Common myeloid progenitor, CD34-positive (primary cell): ENCODE measurements at regions not wholly inside any gene's neighbourhood (a gene's known extent, or its start where the extent isn't known, plus 50 kb on each side); places are given as distances from the start of the nearest gene placed in this dataset.

Source experiments
- CTCF ChIA-PET: fragments of 350-600 bp; sonication (Branson Sonifier 250); formaldehyde crosslinking; loops from one replicate; lab custom pipeline; 2021; ENCODE audit warnings: antibody characterized with exemption; lab: Charles Lee
- POLR2A ChIA-PET: fragments of 350-600 bp; sonication (Branson Sonifier 250); formaldehyde crosslinking; loops from one replicate; lab custom pipeline; 2021; ENCODE audit warnings: antibody characterized with exemption; lab: Charles Lee
- DNase-seq, 3 donors: peaks; one replicate each; pipeline versions ENCODE4 v3.0.0 to v3.0.0-alpha.2; 2013
- H3K27ac ChIP-seq, 2 experiments: 1 replicate in 1 of 2; 2 replicates in 1 of 2; pipeline ENCODE4 v1.7.0; 2013; ENCODE audit warnings: inconsistent platforms in 2 of 2, low read length in 2 of 2, mild to moderate bottlenecking in 2 of 2, low read depth in 1 of 2, moderate library complexity in 1 of 2; ENCODE audit not compliant: severe bottlenecking in 2 of 2, insufficient read depth in 1 of 2, poor library complexity in 1 of 2
- H3K27me3 ChIP-seq, 5 experiments: replicated peaks in 2 of 5; 1 replicate in 3 of 5; 2 replicates in 2 of 5; pipeline versions ENCODE4 v1.6.1 to v1.7.0; 2013; ENCODE audit warnings: low read length in 4 of 5, mild to moderate bottlenecking in 2 of 5, moderate library complexity in 2 of 5, inconsistent platforms in 1 of 5; ENCODE audit not compliant: insufficient read depth in 5 of 5, control insufficient read depth in 4 of 5
- H3K36me3 ChIP-seq, 4 experiments: 1 replicate in 2 of 4; 2 replicates in 2 of 4; pipeline versions ENCODE4 v1.6.1 to v1.7.0; 2013; ENCODE audit warnings: low read length in 3 of 4, control low read depth in 1 of 4, mild to moderate bottlenecking in 1 of 4; ENCODE audit not compliant: control insufficient read depth in 4 of 4, insufficient read depth in 4 of 4
- H3K4me1 ChIP-seq, 4 experiments: 1 replicate in 3 of 4; 2 replicates in 1 of 4; pipeline versions ENCODE4 v1.6.1 to v1.7.1; 2013; ENCODE audit warnings: low read length in 3 of 4, mild to moderate bottlenecking in 3 of 4, control low read depth in 1 of 4, inconsistent platforms in 1 of 4, moderate library complexity in 1 of 4; ENCODE audit not compliant: control insufficient read depth in 4 of 4, insufficient read depth in 4 of 4; ENCODE audit errors: control extremely low read depth in 1 of 4
- H3K4me3 ChIP-seq, 7 experiments: 1 replicate in 4 of 7; 2 replicates in 3 of 7; pipeline versions ENCODE4 v1.5.1 to v1.7.0; 2013; ENCODE audit warnings: mild to moderate bottlenecking in 7 of 7, low read length in 6 of 7, moderate library complexity in 6 of 7, inconsistent platforms in 2 of 7, low read depth in 2 of 7, control low read depth in 1 of 7; ENCODE audit not compliant: insufficient read depth in 4 of 7, control insufficient read depth in 1 of 7; ENCODE audit errors: extremely low read depth in 1 of 7
- H3K9me3 ChIP-seq, 5 experiments: 1 replicate in 4 of 5; 2 replicates in 1 of 5; pipeline versions ENCODE4 v1.6.1 to v1.7.1; 2013; ENCODE audit warnings: low read length in 4 of 5, mild to moderate bottlenecking in 2 of 5, inconsistent platforms in 1 of 5, low read depth in 1 of 5, moderate library complexity in 1 of 5; ENCODE audit not compliant: control insufficient read depth in 4 of 5, insufficient read depth in 2 of 5; ENCODE audit errors: control extremely low read depth in 1 of 5
- WGBS: methylation state at CpG from one replicate; pipeline ENCODE4 v1.1.5; 2013; ENCODE audit not compliant: insufficient coverage; 5-methylcytosine and 5-hydroxymethylcytosine counted together

DNA sequence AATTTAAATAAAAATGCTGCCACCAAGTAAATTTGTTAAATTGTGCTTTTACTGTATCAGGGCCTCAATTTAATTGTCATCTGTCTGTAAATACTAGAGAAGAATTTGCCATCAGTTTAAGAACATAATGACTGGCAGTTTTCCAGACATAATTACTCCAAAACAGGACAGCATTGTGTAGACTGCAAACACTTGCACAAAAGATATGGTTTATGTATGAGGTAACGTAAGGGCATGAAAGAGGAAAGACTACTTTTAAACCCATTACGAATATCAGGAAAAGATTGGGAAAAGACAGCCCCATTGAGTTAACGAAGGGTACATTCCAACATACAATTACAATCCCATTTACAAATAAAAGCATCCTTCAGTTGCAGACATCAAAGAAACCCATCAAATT, 59.8 kb upstream of the KRR1 start:
- CTCF ChIA-PET: no interaction called here
- WGBS: no CpG with 5 or more reads among the region's 3 CpGs
- DNase-seq: no peak
- H3K36me3 ChIP-seq: no peaks in the 10 kb centered on the region
- H3K4me1 ChIP-seq: no peaks in the 10 kb centered on the region
- H3K9me3 ChIP-seq: peaks cover 0 to 1% (median 0%) of the 10 kb centered on the region in 5 experiments
- H3K27me3 ChIP-seq: no peaks in the 10 kb centered on the region
- POLR2A ChIA-PET: no interaction called here
- no peak overlapping the region for H3K27ac ChIP-seq
- no peak overlapping the region for H3K4me3 ChIP-seq

- H3K4me1 ChIP-seq: no peaks in the 10 kb centered on the region
- H3K4me3 ChIP-seq: no peak overlapping the region
- no peaks in the 10 kb centered on the region for H3K27me3 ChIP-seq
- DNase-seq: no peak
- H3K27ac ChIP-seq: no peak overlapping the region
- WGBS: 100% methylated on average over 2 of the region's 3 CpGs
- CTCF ChIA-PET: no interaction called here
- H3K36me3 ChIP-seq: no peaks in the 10 kb centered on the region
- H3K9me3 ChIP-seq: peaks cover 0 to 1% (median 0%) of the 10 kb centered on the region in 5 experiments
- POLR2A ChIA-PET: no interaction called here
Measured at GRCh38 chr12:75568801-75569200, 57.4 kb upstream of the KRR1 start.

GRCh38 chr12:75568393-75568792, 57.0 kb upstream of the KRR1 start:
- Histone ChIP-seq H3K36me3 (no peaks in the 10 kb centered on the region), H3K4me1 (no peaks in the 10 kb centered on the region), H3K27me3 (no peaks in the 10 kb centered on the region), H3K4me3 (no peak overlapping the region), H3K27ac (no peak overlapping the region), H3K9me3 (peaks cover 0 to 1% (median 0%) of the 10 kb centered on the region in 5 experiments)
- ChIA-PET CTCF (interaction anchor here (0.9 kb wide), 1 partner anchor 12 kb away, joined by 3 read pairs; no protein-coding TSS in a partner anchor), POLR2A (interaction anchor here (0.7 kb wide), 1 partner anchor 891 kb away, joined by 3 read pairs; no protein-coding TSS in a partner anchor)
- no peak for DNase-seq
- WGBS: 73% methylated on average over 4 of the region's 4 CpGs

DNA sequence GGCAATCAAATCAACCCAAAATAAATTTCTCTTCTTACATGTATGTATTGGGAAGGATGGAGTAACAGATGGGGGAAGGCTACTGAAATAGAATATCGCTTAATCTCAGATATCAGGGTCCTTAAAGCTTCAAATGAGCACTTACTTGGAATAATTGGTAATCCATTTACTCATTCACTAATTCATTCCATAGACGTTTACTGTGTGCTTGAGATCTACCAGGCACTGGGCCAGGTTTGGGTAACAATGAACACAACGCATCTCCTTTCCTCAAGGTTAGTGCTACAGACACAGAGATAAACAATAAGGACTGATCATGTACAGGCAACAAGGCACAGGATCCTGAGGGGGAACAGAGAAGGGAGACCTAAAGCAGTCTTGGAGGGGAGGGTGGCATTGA, 54.4 kb upstream of the KRR1 start:
- POLR2A ChIA-PET: no interaction called here

DNA sequence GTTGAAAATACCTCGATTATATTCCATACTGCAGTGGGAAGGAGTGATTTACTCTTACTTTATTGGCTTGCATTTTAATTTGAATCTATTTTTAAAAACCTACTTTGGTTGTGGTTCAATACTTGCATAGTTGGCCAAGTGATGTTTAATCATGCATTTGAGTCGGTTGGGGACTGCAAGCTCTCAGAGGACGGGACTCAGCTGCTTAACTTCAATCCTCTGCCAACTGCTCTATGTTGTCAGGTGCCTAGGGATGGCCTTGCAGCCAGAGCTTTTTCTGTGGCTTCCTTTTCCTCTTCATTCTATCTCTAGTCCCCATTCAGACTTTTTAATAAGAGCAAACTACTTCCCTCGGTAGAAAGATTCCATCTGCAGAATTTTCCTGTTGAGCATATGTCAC, 53.4 kb upstream of the KRR1 start:
- WGBS: 94% methylated on average over 2 of the region's 4 CpGs
- peaks cover 0 to 3% (median 1%) of the 10 kb centered on the region in 4 experiments for H3K4me1 ChIP-seq
- no peak overlapping the region for H3K4me3 ChIP-seq
- H3K27ac ChIP-seq: no peak overlapping the region
- no peak for DNase-seq
- H3K36me3 ChIP-seq: no peaks in the 10 kb centered on the region
- POLR2A ChIA-PET: no interaction called here
- H3K27me3 ChIP-seq: no peaks in the 10 kb centered on the region
- CTCF ChIA-PET: interaction anchor here (1.2 kb wide), 1 partner anchor 10 kb away, joined by 3 read pairs; no protein-coding TSS in a partner anchor
- H3K9me3 ChIP-seq: no peaks in the 10 kb centered on the region

More for the DNA sequence above, 54.4 kb upstream of the KRR1 start:
- Histone ChIP-seq H3K4me3 (no peak overlapping the region), H3K27ac (no peak overlapping the region), H3K27me3 (no peaks in the 10 kb centered on the region), H3K9me3 (peaks cover 0 to 1% (median 0%) of the 10 kb centered on the region in 5 experiments), H3K36me3 (no peaks in the 10 kb centered on the region), H3K4me1 (peaks cover 0 to 3% (median 1%) of the 10 kb centered on the region in 4 experiments)
- DNase-seq: no peak
- CTCF ChIA-PET: interaction anchor here (1.2 kb wide), 1 partner anchor 11 kb away, joined by 3 read pairs; no protein-coding TSS in a partner anchor
- 100% methylated on average over 2 of the region's 3 CpGs for WGBS

DNA sequence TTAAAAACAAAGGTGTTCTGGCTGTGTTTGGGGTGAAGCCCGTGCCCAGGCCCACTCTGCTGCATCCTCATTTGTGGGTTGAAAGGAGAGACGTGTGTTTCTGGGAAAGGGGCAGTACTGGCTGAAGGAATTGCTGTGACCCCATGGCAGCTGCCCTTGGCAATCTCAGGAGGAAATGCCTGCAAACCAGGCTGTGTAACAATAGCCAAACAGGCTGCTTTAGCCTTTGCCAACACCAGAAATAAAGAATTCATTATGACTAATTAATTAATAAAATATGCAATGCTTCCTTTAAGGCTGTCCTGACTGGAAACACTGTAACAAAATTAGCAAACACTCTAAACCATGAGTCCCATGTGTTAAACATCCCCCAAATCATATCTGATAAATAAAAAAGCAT, 53.0 kb upstream of the KRR1 start:
- ChIA-PET POLR2A (no interaction called here), CTCF (no interaction called here)
- Histone ChIP-seq H3K9me3 (no peaks in the 10 kb centered on the region), H3K4me1 (peaks cover 0 to 3% (median 1%) of the 10 kb centered on the region in 4 experiments), H3K27me3 (no peaks in the 10 kb centered on the region), H3K4me3 (no peak overlapping the region), H3K27ac (no peak overlapping the region), H3K36me3 (no peaks in the 10 kb centered on the region)
- 87% methylated on average over 2 of the region's 2 CpGs for WGBS
- no peak for DNase-seq

DNA sequence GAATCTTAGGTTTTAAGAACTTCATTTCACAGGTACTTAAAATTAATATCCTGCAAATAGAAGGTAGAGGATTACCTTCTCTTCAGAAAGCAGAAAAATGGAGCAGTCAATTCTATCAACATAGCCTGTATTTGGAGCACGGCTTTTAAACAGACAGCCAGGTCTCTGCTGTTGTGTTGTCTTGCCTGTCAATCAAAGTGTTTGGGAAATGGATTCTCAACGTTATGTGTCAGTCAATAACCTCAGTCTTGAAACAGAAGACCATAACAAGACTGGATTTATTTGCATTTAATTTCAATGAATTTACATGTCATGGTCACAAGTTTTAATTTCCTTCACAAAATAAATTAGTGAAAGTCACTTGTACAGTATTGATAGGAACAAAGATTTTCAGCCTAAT, 51.9 kb upstream of the KRR1 start:
- ChIA-PET CTCF (no interaction called here), POLR2A (no interaction called here)
- no peak for DNase-seq
- H3K27ac ChIP-seq: no peak overlapping the region
- no peaks in the 10 kb centered on the region for H3K27me3 ChIP-seq
- peaks cover 0 to 3% (median 1%) of the 10 kb centered on the region in 4 experiments for H3K4me1 ChIP-seq
- WGBS: 100% methylated on average over 1 of the region's 2 CpGs
- no peaks in the 10 kb centered on the region for H3K36me3 ChIP-seq
- no peaks in the 10 kb centered on the region for H3K9me3 ChIP-seq
- H3K4me3 ChIP-seq: no peak overlapping the region
